HepG2 (cell line): ENCODE measurements at regions not wholly inside any gene's neighbourhood (a gene's known extent, or its start where the extent isn't known, plus 50 kb on each side); places are given as distances from the start of the nearest gene placed in this dataset.

Source experiments
- ATAC-seq: fragments of 200-7000 bp; cut with Tn5 transposase; 3 replicates; pipeline ENCODE4 v1.9.1; 2020; ENCODE audit warnings: mild to moderate bottlenecking, moderate library complexity
- BruUV-seq: library from RNA; stranded (reverse); fragments of 400-500 nt; replicated peaks from 2 replicates; lab custom pipeline; 2021; lab: Mats Ljungman, UMichigan
- CTCF ChIA-PET: fragments of 300-600 bp; formaldehyde crosslinking; extraction: SDS; loops from one replicate; lab custom pipeline; 2021; ENCODE audit warnings: low total read pairs, inconsistent platforms, low intra/inter-chr PET ratio; lab: Yijun Ruan, JAX
- POLR2A ChIA-PET: fragments of 350-600 bp; sonication (Branson Sonifier 250); formaldehyde crosslinking; loops from one replicate; lab custom pipeline; 2020; ENCODE audit warnings: antibody characterized with exemption, inconsistent platforms; lab: Yijun Ruan, JAX
- DNase-seq: peaks from one replicate; pipeline ENCODE4 v3.0.0-alpha.2; 2015; ENCODE audit warnings: low spot score
- FAIRE-seq: peaks from 3 replicates; lab custom pipeline; 2011; peaks lifted over from hg19 to GRCh38; lab: Jason Lieb, UNC
- H2AFZ ChIP-seq: one replicate; pipeline ENCODE4 v1.6.1; 2011; ENCODE audit warnings: low read length, inconsistent platforms
- H3K27ac ChIP-seq: fragments of 300-600 bp; 3 replicates; pipeline ENCODE4 v1.8.0; 2011; ENCODE audit warnings: mixed run types, mild to moderate bottlenecking, mixed read lengths, low read length, inconsistent platforms; ENCODE audit not compliant: insufficient read depth; ENCODE audit errors: extremely low read length
- H3K27me3 ChIP-seq, 2 experiments: fragments of 200-600 bp in 1 of 2; 2 replicates in 1 of 2; 3 replicates in 1 of 2; pipeline versions ENCODE4 v1.6.0 to v1.8.0; 2011; ENCODE audit warnings: low read length in 2 of 2, mild to moderate bottlenecking in 2 of 2, moderate library complexity in 2 of 2, inconsistent platforms in 1 of 2; ENCODE audit not compliant: insufficient read depth in 2 of 2, control insufficient read depth in 1 of 2
- H3K36me3 ChIP-seq, 2 experiments: fragments of 200-600 bp in 1 of 2; replicated peaks in 1 of 2; 2 replicates in 1 of 2; 3 replicates in 1 of 2; pipeline versions ENCODE4 v1.5.1 to v1.8.0; 2011; ENCODE audit warnings: low read length in 2 of 2, inconsistent platforms in 1 of 2; ENCODE audit not compliant: insufficient read depth in 2 of 2, control insufficient read depth in 1 of 2
- H3K4me1 ChIP-seq: 2 replicates; pipeline ENCODE4 v1.5.1; 2012; ENCODE audit warnings: low read length, inconsistent platforms; ENCODE audit not compliant: insufficient read depth
- H3K4me2 ChIP-seq: 2 replicates; pipeline ENCODE4 v1.6.0; 2011; ENCODE audit warnings: low read depth, low read length, inconsistent platforms
- H3K4me3 ChIP-seq, 3 experiments: fragments of 200-600 bp in 1 of 3; sonication (generic), shearing (Covaris generic) in 1 of 3; replicated peaks in 1 of 3; 2 replicates each; pipeline ENCODE4 v1.5.1; 2011 to 2016; ENCODE audit warnings: low read length in 3 of 3, inconsistent platforms in 2 of 3, low read depth in 2 of 3, mild to moderate bottlenecking in 2 of 3, control low read depth in 1 of 3, mixed read lengths in 1 of 3; ENCODE audit not compliant: insufficient read depth in 1 of 3
- H3K79me2 ChIP-seq: one replicate; pipeline ENCODE4 v1.6.1; 2011; ENCODE audit warnings: low read length, inconsistent platforms; ENCODE audit not compliant: insufficient read depth
- H3K9ac ChIP-seq: 2 replicates; pipeline ENCODE4 v1.6.0; 2011; ENCODE audit warnings: mild to moderate bottlenecking, low read depth, low read length, inconsistent platforms; ENCODE audit not compliant: insufficient read depth
- H3K9me3 ChIP-seq: 2 replicates; pipeline ENCODE4 v1.5.1; 2012; ENCODE audit warnings: mild to moderate bottlenecking, low read length
- H4K20me1 ChIP-seq: 2 replicates; pipeline ENCODE4 v1.6.0; 2011; ENCODE audit warnings: inconsistent platforms, mild to moderate bottlenecking, low read length, moderate library complexity; ENCODE audit not compliant: insufficient read depth
- ATM ChIP-seq: fragments of 450-650 bp; IDR thresholded peaks from 2 replicates; pipeline ENCODE4 v1.7.1; 2017; ENCODE audit warnings: mild to moderate bottlenecking, borderline replicate concordance
- FOXM1 ChIP-seq: sonication (generic); formaldehyde crosslinking; IDR thresholded peaks from 2 replicates; pipeline ENCODE4 v1.5.0; 2020; ENCODE audit warnings: missing genetic modification reagents
- MED13 ChIP-seq: sonication (generic); formaldehyde crosslinking; IDR thresholded peaks from 2 replicates; pipeline ENCODE4 v1.5.0; 2020; ENCODE audit warnings: missing genetic modification reagents
- THRA ChIP-seq: sonication (generic); formaldehyde crosslinking; IDR thresholded peaks from 2 replicates; pipeline ENCODE4 v1.4.0; 2020; ENCODE audit warnings: missing genetic modification reagents, borderline replicate concordance
- ZBTB37 ChIP-seq: sonication (generic); formaldehyde crosslinking; IDR thresholded peaks from 2 replicates; pipeline ENCODE4 v1.4.0; 2020; ENCODE audit warnings: mild to moderate bottlenecking, missing genetic modification reagents
- ZFAT ChIP-seq: sonication (generic); formaldehyde crosslinking; conservative IDR thresholded peaks from 2 replicates; pipeline ENCODE4 v1.8.1; 2023; ENCODE audit warnings: missing genetic modification reagents, inconsistent platforms
- ZNF12 ChIP-seq: sonication (generic); formaldehyde crosslinking; IDR thresholded peaks from 2 replicates; pipeline ENCODE4 v1.5.0; 2020; ENCODE audit warnings: missing genetic modification reagents
- WGBS: methylation state at CpG from one replicate; pipeline ENCODE4 v1.1.6; 2017; ENCODE audit warnings: low lambda C conversion rate; 5-methylcytosine and 5-hydroxymethylcytosine counted together
- in situ Hi-C: cut with HindIII; loops from 2 replicates; pipeline ENCODE4 v1.10.0; 2017; ENCODE audit warnings: low pct_unique_long_range_greater_than_20kb; ENCODE audit not compliant: extremely low pct_ligation_motif_present
- intact Hi-C: fragments of 100-400 bp; cut with micrococcal nuclease; formaldehyde crosslinking; loops from one replicate; pipeline ENCODE4 v1.10.0; 2022; ENCODE audit not compliant: unreplicated experiment
- TF ChIP-seq, protein P1 (sequence below): sonication (generic); formaldehyde crosslinking; IDR thresholded peaks from 2 replicates; pipeline ENCODE4 v1.5.0; 2020; ENCODE audit warnings: mild to moderate bottlenecking, missing genetic modification reagents, borderline replicate concordance
- TF ChIP-seq, protein P2 (sequence below): sonication (generic); formaldehyde crosslinking; IDR thresholded peaks from 2 replicates; pipeline ENCODE4 v1.4.0; 2020; ENCODE audit warnings: missing genetic modification reagents; ENCODE audit errors: not compliant biosample characterization

GRCh38 chr12:78683626-78684025 is 180.9 kb upstream of the SYT1 start:
- H3K36me3 ChIP-seq, result no peaks in the 10 kb centered on the region
- POLR2A ChIA-PET, result no interaction called here
- WGBS, result 2% methylated on average over 3 of the region's 3 CpGs
- no peak for FAIRE-seq
- H3K79me2 ChIP-seq, result no peaks in the 10 kb centered on the region
- DNase-seq, result no peak
- no peaks in the 10 kb centered on the region for H4K20me1 ChIP-seq
- TF ChIP-seq, protein P1, sequence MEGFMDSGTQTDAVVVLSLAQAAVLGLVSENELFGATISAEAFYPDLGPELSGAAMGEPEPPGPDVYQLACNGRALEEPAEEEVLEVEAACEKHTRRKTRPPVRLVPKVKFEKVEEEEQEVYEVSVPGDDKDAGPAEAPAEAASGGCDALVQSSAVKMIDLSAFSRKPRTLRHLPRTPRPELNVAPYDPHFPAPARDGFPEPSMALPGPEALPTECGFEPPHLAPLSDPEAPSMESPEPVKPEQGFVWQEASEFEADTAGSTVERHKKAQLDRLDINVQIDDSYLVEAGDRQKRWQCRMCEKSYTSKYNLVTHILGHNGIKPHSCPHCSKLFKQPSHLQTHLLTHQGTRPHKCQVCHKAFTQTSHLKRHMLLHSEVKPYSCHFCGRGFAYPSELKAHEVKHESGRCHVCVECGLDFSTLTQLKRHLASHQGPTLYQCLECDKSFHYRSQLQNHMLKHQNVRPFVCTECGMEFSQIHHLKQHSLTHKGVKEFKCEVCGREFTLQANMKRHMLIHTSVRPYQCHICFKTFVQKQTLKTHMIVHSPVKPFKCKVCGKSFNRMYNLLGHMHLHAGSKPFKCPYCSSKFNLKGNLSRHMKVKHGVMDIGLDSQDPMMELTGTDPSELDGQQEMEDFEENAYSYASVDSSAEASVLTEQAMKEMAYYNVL, result no peak
- no peaks in the 10 kb centered on the region for H3K27me3 ChIP-seq
- no peak overlapping the region for H2AFZ ChIP-seq
- CTCF ChIA-PET, result no interaction called here
- H3K4me2 ChIP-seq, result no peak overlapping the region
- no peak overlapping the region for H3K27ac ChIP-seq
- no peaks in the 10 kb centered on the region for H3K9me3 ChIP-seq
- in situ Hi-C loops, result no loop called here
- intact Hi-C loops, result no loop called here
- no peaks in the 10 kb centered on the region for H3K4me1 ChIP-seq
- no peak for ATAC-seq
- H3K4me3 ChIP-seq, result no peak overlapping the region
- H3K9ac ChIP-seq, result no peak overlapping the region
- BruUV-seq, result no TSS peak

- no peak overlapping the region for H2AFZ ChIP-seq
- no peak for ATAC-seq
- H3K79me2 ChIP-seq, result no peaks in the 10 kb centered on the region
- H4K20me1 ChIP-seq, result no peaks in the 10 kb centered on the region
- ChIA-PET CTCF (no interaction called here), POLR2A (no interaction called here)
- H3K4me1 ChIP-seq, result no peaks in the 10 kb centered on the region
- no peaks in the 10 kb centered on the region for H3K36me3 ChIP-seq
- no peak overlapping the region for H3K9ac ChIP-seq
- FAIRE-seq, result no peak
- 4% methylated on average over 3 of the region's 3 CpGs for WGBS
- H3K4me2 ChIP-seq, result no peak overlapping the region
- intact Hi-C loops, result no loop called here
- H3K27me3 ChIP-seq, result no peaks in the 10 kb centered on the region
- no peak overlapping the region for H3K27ac ChIP-seq
- no peaks in the 10 kb centered on the region for H3K9me3 ChIP-seq
- in situ Hi-C loops, result no loop called here
- no peak overlapping the region for H3K4me3 ChIP-seq
- DNase-seq, result no peak
- no TSS peak for BruUV-seq
- TF ChIP-seq FOXM1 (CRISPR knock-in tag) (no peak), ATM (no peak), MED13 (CRISPR knock-in tag) (no peak), ZNF12 (CRISPR knock-in tag) (no peak), ZFAT (CRISPR knock-in tag) (no peak), THRA (CRISPR knock-in tag) (no peak), ZBTB37 (CRISPR knock-in tag) (no peak)
- TF ChIP-seq, protein P2, sequence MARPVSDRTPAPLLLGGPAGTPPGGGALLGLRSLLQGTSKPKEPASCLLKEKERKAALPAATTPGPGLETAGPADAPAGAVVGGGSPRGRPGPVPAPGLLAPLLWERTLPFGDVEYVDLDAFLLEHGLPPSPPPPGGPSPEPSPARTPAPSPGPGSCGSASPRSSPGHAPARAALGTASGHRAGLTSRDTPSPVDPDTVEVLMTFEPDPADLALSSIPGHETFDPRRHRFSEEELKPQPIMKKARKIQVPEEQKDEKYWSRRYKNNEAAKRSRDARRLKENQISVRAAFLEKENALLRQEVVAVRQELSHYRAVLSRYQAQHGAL (CRISPR knock-in tag), result no peak
Measured at GRCh38 chr12:78684419-78684818, 180.2 kb upstream of the SYT1 start.
